Neural crest cell (in vitro differentiated cells): ENCODE measurements at regions not wholly inside any gene's neighbourhood (a gene's known extent, or its start where the extent isn't known, plus 50 kb on each side); places are given as distances from the start of the nearest gene placed in this dataset.
A peak's percentile ranks its signal among the peaks of the same experiment; 100 is the strongest.

Experiments used
- DNase-seq: peaks from one replicate; pipeline ENCODE4 v3.0.0; 2021; ENCODE audit warnings: low read depth, mixed read lengths, low spot score
- H3K27ac Mint-ChIP-seq: one replicate; pipeline ENCODE4 v1.8.0; 2021; ENCODE audit warnings: mild to moderate bottlenecking, mixed read lengths; ENCODE audit not compliant: unreplicated experiment
- H3K27me3 Mint-ChIP-seq: 2 replicates; pipeline ENCODE4 v1.8.0; 2021; ENCODE audit warnings: low read depth, mild to moderate bottlenecking, mixed read lengths
- H3K36me3 Mint-ChIP-seq: 2 replicates; pipeline ENCODE4 v1.8.0; 2021; ENCODE audit warnings: low read depth, mild to moderate bottlenecking, mixed read lengths
- H3K4me1 Mint-ChIP-seq: 2 replicates; pipeline ENCODE4 v1.8.0; 2021; ENCODE audit warnings: mixed read lengths
- H3K4me3 Mint-ChIP-seq: one replicate; pipeline ENCODE4 v1.8.0; 2021; ENCODE audit warnings: mild to moderate bottlenecking, mixed read lengths
- H3K9me3 Mint-ChIP-seq: 2 replicates; pipeline ENCODE4 v1.8.0; 2021; ENCODE audit warnings: mixed read lengths
- CTCF ChIP-seq: fragments of 200-600 bp; sonication (generic); conservative IDR thresholded peaks from 2 replicates; pipeline ENCODE4 v1.5.0; 2021; ENCODE audit warnings: antibody characterized with exemption, mild to moderate bottlenecking

- H3K4me3 Mint-ChIP-seq: no peak overlapping the region
- no peaks in the 10 kb centered on the region for H3K36me3 Mint-ChIP-seq
- no peak overlapping the region for H3K27ac Mint-ChIP-seq
- DNase-seq: no peak
- TF ChIP-seq CTCF: no peak
- H3K4me1 Mint-ChIP-seq: no peaks in the 10 kb centered on the region
- H3K27me3 Mint-ChIP-seq: peaks cover 58% of the 10 kb centered on the region
- no peaks in the 10 kb centered on the region for H3K9me3 Mint-ChIP-seq
These were observed 85.8 kb upstream of the PRNP start for GRCh38 chr20:4600308-4601014.

DNA sequence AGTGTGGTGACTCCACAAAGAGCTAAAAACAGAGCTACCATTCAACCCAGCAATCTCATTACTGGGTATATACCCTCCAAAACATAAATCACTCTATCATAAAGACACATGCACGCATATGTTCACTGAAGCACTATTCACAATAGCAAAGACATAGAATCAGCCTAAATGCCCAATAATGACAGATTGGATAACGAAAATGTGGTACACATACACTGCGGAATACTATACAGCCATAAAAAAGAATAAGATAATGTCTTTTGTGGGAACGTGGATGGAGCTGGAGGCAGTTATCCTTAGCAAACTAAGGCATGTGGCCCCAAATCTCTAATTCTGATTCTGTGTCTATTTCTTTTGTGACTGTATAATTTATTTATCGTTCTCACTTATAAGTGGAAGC is 89.0 kb upstream of the PRNP start:
- Mint-ChIP-seq H3K9me3 (no peaks in the 10 kb centered on the region), H3K4me3 (no peak overlapping the region), H3K27me3 (peaks cover 65% of the 10 kb centered on the region), H3K36me3 (no peaks in the 10 kb centered on the region), H3K4me1 (peaks cover 5% of the 10 kb centered on the region), H3K27ac (no peak overlapping the region)
- no peak for DNase-seq
- no peak for TF ChIP-seq CTCF

GRCh38 chr20:4593149-4593525 is 93.1 kb upstream of the PRNP start:
- TF ChIP-seq CTCF: no peak
- H3K4me3 Mint-ChIP-seq: peak overlapping the region; percentile 17
- H3K9me3 Mint-ChIP-seq: no peaks in the 10 kb centered on the region
- no peaks in the 10 kb centered on the region for H3K36me3 Mint-ChIP-seq
- DNase-seq: no peak
- no peak overlapping the region for H3K27ac Mint-ChIP-seq
- H3K27me3 Mint-ChIP-seq: peaks cover 43% of the 10 kb centered on the region
- peaks cover 5% of the 10 kb centered on the region for H3K4me1 Mint-ChIP-seq

- Mint-ChIP-seq H3K4me1 (peaks cover 5% of the 10 kb centered on the region), H3K27ac (no peak overlapping the region), H3K27me3 (peaks cover 40% of the 10 kb centered on the region), H3K9me3 (no peaks in the 10 kb centered on the region), H3K36me3 (no peaks in the 10 kb centered on the region), H3K4me3 (peak overlapping the region; percentile 17)
- peak; percentile 97 for TF ChIP-seq CTCF
- peak; percentile 71 for DNase-seq
These were observed 93.7 kb upstream of the PRNP start for GRCh38 chr20:4592316-4593148.

DNA sequence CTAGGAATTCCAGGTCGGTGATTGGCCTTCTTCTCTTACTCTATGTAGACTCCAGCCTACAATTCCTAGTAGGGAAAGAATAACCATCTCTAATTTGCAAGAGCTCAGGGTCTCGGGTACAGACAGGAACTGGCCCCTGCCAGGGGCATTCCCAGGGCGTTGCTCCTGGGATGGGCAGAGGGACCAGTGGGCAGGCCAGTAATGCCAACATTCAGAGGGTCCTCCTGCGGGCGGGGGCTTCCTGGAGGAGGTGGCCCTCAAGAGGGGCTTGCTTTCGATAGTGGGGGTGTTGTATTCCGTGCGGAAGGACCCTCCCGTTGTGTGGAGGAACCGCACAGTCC is 94.3 kb upstream of the PRNP start:
- Mint-ChIP-seq H3K4me3 (no peak overlapping the region), H3K36me3 (no peaks in the 10 kb centered on the region), H3K27ac (no peak overlapping the region), H3K9me3 (no peaks in the 10 kb centered on the region), H3K27me3 (peaks cover 35% of the 10 kb centered on the region), H3K4me1 (peaks cover 5% of the 10 kb centered on the region)
- no peak for TF ChIP-seq CTCF
- DNase-seq: no peak
